Prostate gland (tissue), 2 donors: ENCODE measurements at regions not wholly inside any gene's neighbourhood (a gene's known extent, or its start where the extent isn't known, plus 50 kb on each side); places are given as distances from the start of the nearest gene placed in this dataset.

Source experiments
- CTCF ChIP-seq, 4 experiments: fragments of 200-600 bp in 2 of 4; fragments of 450-650 bp in 2 of 4; sonication (generic) in 2 of 4; IDR thresholded peaks; 1 replicate in 3 of 4; 2 replicates in 1 of 4; pipeline ENCODE4 v1.5.1; 2016 to 2019; ENCODE audit warnings: antibody characterized with exemption in 4 of 4, mild to moderate bottlenecking in 2 of 4, moderate library complexity in 2 of 4
- POLR2A ChIP-seq: fragments of 450-650 bp; IDR thresholded peaks from one replicate; pipeline ENCODE4 v1.6.1; 2016; ENCODE audit warnings: antibody characterized with exemption, mild to moderate bottlenecking

GRCh38 chr18:28789502-28789901, 612.6 kb upstream of the CDH2 start:
- TF ChIP-seq CTCF (IDR thresholded peaks at IDR 0.05) = no peak
- TF ChIP-seq POLR2A = no peak
